Parathyroid adenoma (tissue), 2 donors: ENCODE measurements at regions not wholly inside any gene's neighbourhood (a gene's known extent, or its start where the extent isn't known, plus 50 kb on each side); places are given as distances from the start of the nearest gene placed in this dataset.

Experiments
- H2AFZ ChIP-seq: fragments of 300-600 bp; sonication (generic); one replicate; pipeline ENCODE4 v1.7.0; 2017; ENCODE audit warnings: antibody characterized with exemption, mild to moderate bottlenecking
- H3K27ac ChIP-seq: fragments of 300-600 bp; sonication (generic); one replicate; pipeline ENCODE4 v1.7.0; 2017
- H3K27me3 ChIP-seq: fragments of 300-600 bp; sonication (generic); one replicate; pipeline ENCODE4 v1.7.0; 2017; ENCODE audit warnings: low read length; ENCODE audit not compliant: control insufficient read depth, insufficient read depth
- H3K36me3 ChIP-seq: fragments of 300-600 bp; sonication (generic); one replicate; pipeline ENCODE4 v1.7.0; 2017; ENCODE audit warnings: low read length; ENCODE audit not compliant: control insufficient read depth, insufficient read depth
- H3K4me1 ChIP-seq: fragments of 300-600 bp; sonication (generic); one replicate; pipeline ENCODE4 v1.7.0; 2017; ENCODE audit warnings: control low read depth
- H3K4me2 ChIP-seq: fragments of 300-600 bp; sonication (generic); one replicate; pipeline ENCODE4 v1.7.0; 2017; ENCODE audit warnings: low read length
- H3K4me3 ChIP-seq: fragments of 300-600 bp; sonication (generic); one replicate; pipeline ENCODE4 v1.7.0; 2017; ENCODE audit warnings: low read depth, low read length
- H3K79me2 ChIP-seq: fragments of 300-600 bp; sonication (generic); one replicate; pipeline ENCODE4 v1.7.0; 2017; ENCODE audit warnings: control low read depth
- H3K9ac ChIP-seq: fragments of 300-600 bp; sonication (generic); one replicate; pipeline ENCODE4 v1.7.0; 2017; ENCODE audit warnings: mild to moderate bottlenecking
- H3K9me3 ChIP-seq: fragments of 300-600 bp; sonication (generic); one replicate; pipeline ENCODE4 v1.7.0; 2017; ENCODE audit warnings: low read length; ENCODE audit not compliant: control insufficient read depth
- CTCF ChIP-seq: fragments of 300-600 bp; sonication (generic); IDR thresholded peaks from one replicate; pipeline ENCODE4 v1.7.0; 2017; ENCODE audit warnings: antibody characterized with exemption, mild to moderate bottlenecking
- donor health status: primary hyperparathyroidism.

DNA sequence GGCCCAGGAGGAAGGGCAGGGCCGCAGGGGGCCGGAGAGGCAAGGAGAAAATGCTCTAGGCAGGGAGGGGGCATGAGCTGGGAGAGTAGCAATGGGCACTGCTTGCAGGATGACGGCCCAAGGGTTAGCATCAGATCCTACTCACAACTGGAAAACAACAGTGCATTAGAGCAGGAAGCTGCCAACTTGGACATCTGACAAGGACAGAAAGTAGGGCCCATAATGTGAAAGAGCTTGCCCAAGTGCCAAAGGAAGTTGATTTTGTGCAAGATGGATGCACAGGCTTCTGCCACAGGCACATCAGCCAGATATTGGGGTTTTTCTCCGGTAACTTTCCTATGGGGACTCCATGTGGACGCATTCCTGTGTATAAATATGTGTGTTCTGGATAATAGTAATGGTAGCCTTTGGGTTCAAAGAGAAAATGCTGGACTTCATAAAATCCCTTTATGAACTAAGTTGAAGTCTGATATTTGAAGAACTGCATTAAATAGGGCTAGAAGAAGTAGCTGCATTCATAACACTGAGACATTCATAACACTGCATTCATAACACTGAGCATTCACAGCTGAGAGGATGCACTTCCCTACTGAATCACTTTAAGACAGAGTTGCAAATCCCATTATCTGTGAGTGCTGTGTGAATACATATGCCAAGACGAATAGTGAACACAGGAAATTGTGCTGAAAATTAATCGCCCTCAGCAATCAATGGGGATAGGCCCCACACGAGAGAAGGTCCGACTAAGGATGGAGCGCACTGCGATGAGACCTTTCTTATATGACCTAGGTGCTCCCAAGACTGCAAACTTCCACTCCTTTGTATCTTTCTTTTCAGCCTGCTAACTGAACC, 235.6 kb upstream of the PRDM1 start:
- Histone ChIP-seq H3K79me2 (no peaks in the 10 kb centered on the region), H3K4me2 (no peak overlapping the region), H2AFZ (no peak overlapping the region), H3K4me1 (no peaks in the 10 kb centered on the region), H3K4me3 (no peak overlapping the region), H3K27me3 (no peaks in the 10 kb centered on the region), H3K9me3 (no peaks in the 10 kb centered on the region), H3K36me3 (no peaks in the 10 kb centered on the region), H3K27ac (no peak overlapping the region), H3K9ac (no peak overlapping the region)
- TF ChIP-seq CTCF: no peak

GRCh38 chr6:105849746-105850145, 236.4 kb upstream of the PRDM1 start:
- Histone ChIP-seq H3K36me3 (no peaks in the 10 kb centered on the region), H2AFZ (no peak overlapping the region), H3K4me2 (no peak overlapping the region), H3K9ac (no peak overlapping the region), H3K9me3 (no peaks in the 10 kb centered on the region), H3K4me3 (no peak overlapping the region), H3K27ac (no peak overlapping the region), H3K27me3 (no peaks in the 10 kb centered on the region), H3K79me2 (no peaks in the 10 kb centered on the region), H3K4me1 (no peaks in the 10 kb centered on the region)
- TF ChIP-seq CTCF: no peak

GRCh38 chr6:105847433-105847832, 238.7 kb upstream of the PRDM1 start:
- H3K4me1 ChIP-seq: no peaks in the 10 kb centered on the region
- no peak overlapping the region for H3K9ac ChIP-seq
- H2AFZ ChIP-seq: no peak overlapping the region
- no peaks in the 10 kb centered on the region for H3K27me3 ChIP-seq
- H3K4me2 ChIP-seq: no peak overlapping the region
- no peaks in the 10 kb centered on the region for H3K79me2 ChIP-seq
- no peaks in the 10 kb centered on the region for H3K36me3 ChIP-seq
- H3K4me3 ChIP-seq: no peak overlapping the region
- no peaks in the 10 kb centered on the region for H3K9me3 ChIP-seq
- no peak for TF ChIP-seq CTCF
- no peak overlapping the region for H3K27ac ChIP-seq

DNA sequence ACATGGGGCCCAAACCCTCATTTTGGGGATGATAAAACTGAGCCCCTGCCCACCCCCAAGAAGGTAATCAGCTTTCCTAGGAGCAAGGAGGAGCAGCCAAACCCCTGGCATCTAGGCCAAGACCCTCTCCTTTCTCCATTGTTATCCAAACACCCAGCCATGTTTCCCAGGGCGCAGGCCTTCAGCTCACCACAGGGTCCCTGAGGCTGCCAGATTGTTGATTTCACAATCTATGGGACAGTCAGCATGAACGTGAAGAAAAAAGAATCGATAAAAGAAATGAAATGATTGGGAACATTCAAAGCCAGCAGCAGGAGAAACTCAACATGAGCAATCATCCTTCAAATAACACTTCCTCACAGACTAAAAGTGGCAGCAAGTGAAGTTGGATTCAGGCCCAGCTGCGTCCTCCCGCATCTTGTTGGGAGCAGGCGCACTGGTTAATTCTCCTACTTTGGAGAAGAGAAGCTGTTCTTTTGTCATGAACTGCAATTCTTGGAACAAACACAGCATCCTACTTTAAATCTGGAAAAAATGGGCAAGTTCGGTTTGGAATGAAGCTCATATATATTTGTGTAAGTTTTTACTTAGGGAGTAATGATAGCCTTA, 241.8 kb upstream of the PRDM1 start:
- H3K4me3 ChIP-seq: no peak overlapping the region
- no peaks in the 10 kb centered on the region for H3K79me2 ChIP-seq
- H3K27me3 ChIP-seq: no peaks in the 10 kb centered on the region
- H3K36me3 ChIP-seq: no peaks in the 10 kb centered on the region
- no peak for TF ChIP-seq CTCF
- H3K9me3 ChIP-seq: no peaks in the 10 kb centered on the region
- H2AFZ ChIP-seq: no peak overlapping the region
- H3K4me1 ChIP-seq: no peaks in the 10 kb centered on the region
- no peak overlapping the region for H3K27ac ChIP-seq
- H3K4me2 ChIP-seq: no peak overlapping the region
- H3K9ac ChIP-seq: no peak overlapping the region

GRCh38 chr6:105839266-105839665, 246.9 kb upstream of the PRDM1 start:
- H3K4me3 ChIP-seq: no peak overlapping the region
- H3K27ac ChIP-seq: no peak overlapping the region
- no peaks in the 10 kb centered on the region for H3K79me2 ChIP-seq
- no peak overlapping the region for H2AFZ ChIP-seq
- no peaks in the 10 kb centered on the region for H3K9me3 ChIP-seq
- no peaks in the 10 kb centered on the region for H3K27me3 ChIP-seq
- TF ChIP-seq CTCF: no peak
- H3K9ac ChIP-seq: no peak overlapping the region
- H3K4me2 ChIP-seq: no peak overlapping the region
- no peaks in the 10 kb centered on the region for H3K4me1 ChIP-seq
- no peaks in the 10 kb centered on the region for H3K36me3 ChIP-seq
